WTC11 (cell line): ENCODE measurements at regions not wholly inside any gene's neighbourhood (a gene's known extent, or its start where the extent isn't known, plus 50 kb on each side); places are given as distances from the start of the nearest gene placed in this dataset.

ENCODE experiments used
- ATAC-seq: fragments of 200-7000 bp; cut with Tn5 transposase; 2 replicates; pipeline ENCODE4 v1.10.0; 2021; ENCODE audit warnings: mild to moderate bottlenecking, moderate library complexity
- CTCF ChIA-PET: fragments of 300-600 bp; sonication (Branson Sonifier 250); formaldehyde crosslinking; loops from one replicate; lab custom pipeline; 2021; ENCODE audit warnings: antibody characterized with exemption; lab: Charles Lee
- POLR2A ChIA-PET: fragments of 350-600 bp; sonication (Branson Sonifier 250); formaldehyde crosslinking; loops from one replicate; lab custom pipeline; 2021; ENCODE audit warnings: antibody characterized with exemption; lab: Charles Lee
- DNase-seq: peaks from one replicate; pipeline ENCODE4 v3.0.0; 2021; ENCODE audit warnings: low spot score
- H3K27ac Mint-ChIP-seq: 2 replicates; pipeline ENCODE4 v1.8.0; 2021; ENCODE audit warnings: mixed read lengths
- H3K27me3 Mint-ChIP-seq: 2 replicates; pipeline ENCODE4 v1.8.0; 2021; ENCODE audit warnings: low read depth, mild to moderate bottlenecking, moderate library complexity, mixed read lengths
- H3K36me3 Mint-ChIP-seq: 2 replicates; pipeline ENCODE4 v1.8.0; 2021; ENCODE audit warnings: mixed read lengths
- H3K4me1 Mint-ChIP-seq: 2 replicates; pipeline ENCODE4 v1.8.0; 2022; ENCODE audit warnings: mixed read lengths
- H3K4me3 Mint-ChIP-seq: 2 replicates; pipeline ENCODE4 v1.8.0; 2021; ENCODE audit warnings: mild to moderate bottlenecking, moderate library complexity, mixed read lengths
- H3K9me3 Mint-ChIP-seq: 2 replicates; pipeline ENCODE4 v1.8.0; 2021; ENCODE audit warnings: mixed read lengths
- ATF1 ChIP-seq: sonication (generic); formaldehyde crosslinking; IDR thresholded peaks from 2 replicates; pipeline ENCODE4 v1.8.1; 2023; ENCODE audit warnings: mild to moderate bottlenecking, moderate library complexity, missing genetic modification reagents
- CREB1 ChIP-seq: sonication (generic); formaldehyde crosslinking; IDR thresholded peaks from 2 replicates; pipeline ENCODE4 v1.8.0; 2023; ENCODE audit warnings: mild to moderate bottlenecking, missing genetic modification reagents
- FOXJ3 ChIP-seq: sonication (generic); formaldehyde crosslinking; IDR thresholded peaks from 2 replicates; pipeline ENCODE4 v1.9.0; 2021; ENCODE audit warnings: missing genetic modification reagents, mild to moderate bottlenecking, borderline replicate concordance
- GABPB1 ChIP-seq: sonication (generic); formaldehyde crosslinking; IDR thresholded peaks from 2 replicates; pipeline ENCODE4 v1.8.1; 2023; ENCODE audit warnings: mild to moderate bottlenecking, missing genetic modification reagents
- HMGA2 ChIP-seq: fragments of 250-450 bp; sonication (Bioruptor Pico); IDR thresholded peaks from 2 replicates; pipeline ENCODE4 v1.4.0; 2021; ENCODE audit warnings: mild to moderate bottlenecking, moderate library complexity
- IRF2 ChIP-seq: sonication (generic); formaldehyde crosslinking; IDR thresholded peaks from 2 replicates; pipeline ENCODE4 v1.8.0; 2022; ENCODE audit warnings: low read depth, missing genetic modification reagents, borderline replicate concordance
- JAZF1 ChIP-seq: fragments of 250-450 bp; sonication (Bioruptor Pico); IDR thresholded peaks from 2 replicates; pipeline ENCODE4 v1.9.0; 2021; ENCODE audit warnings: moderate library complexity, mild to moderate bottlenecking, inconsistent platforms
- KAT7 ChIP-seq: sonication (generic); formaldehyde crosslinking; IDR thresholded peaks from 2 replicates; pipeline ENCODE4 v1.8.1; 2023; ENCODE audit warnings: missing genetic modification reagents, mild to moderate bottlenecking, borderline replicate concordance
- NR1H2 ChIP-seq: sonication (generic); formaldehyde crosslinking; IDR thresholded peaks from 2 replicates; pipeline ENCODE4 v1.9.0; 2021; ENCODE audit warnings: mild to moderate bottlenecking, moderate library complexity, missing genetic modification reagents
- OVOL2 ChIP-seq: fragments of 250-450 bp; sonication (Bioruptor Pico); IDR thresholded peaks from 2 replicates; pipeline ENCODE4 v1.9.0; 2021; ENCODE audit warnings: mild to moderate bottlenecking, borderline replicate concordance
- SOX15 ChIP-seq: fragments of 250-450 bp; sonication (Bioruptor Pico); IDR thresholded peaks from 2 replicates; pipeline ENCODE4 v1.9.0; 2021; ENCODE audit warnings: mild to moderate bottlenecking
- ZBTB43 ChIP-seq: sonication (generic); formaldehyde crosslinking; IDR thresholded peaks from 2 replicates; pipeline ENCODE4 v1.8.1; 2023; ENCODE audit warnings: mild to moderate bottlenecking, missing genetic modification reagents
- ZNF138 ChIP-seq: sonication (generic); formaldehyde crosslinking; conservative IDR thresholded peaks from 2 replicates; pipeline ENCODE4 v1.8.1; 2022; ENCODE audit warnings: mild to moderate bottlenecking, moderate library complexity, missing genetic modification reagents
- TF ChIP-seq, protein P1 (sequence below): sonication (generic); formaldehyde crosslinking; IDR thresholded peaks from 2 replicates; pipeline ENCODE4 v1.8.0; 2022; ENCODE audit warnings: mild to moderate bottlenecking, missing genetic modification reagents
- TF ChIP-seq, protein P2 (sequence below): sonication (generic); formaldehyde crosslinking; IDR thresholded peaks from 2 replicates; pipeline ENCODE4 v1.8.0; 2023; ENCODE audit warnings: missing genetic modification reagents
- TF ChIP-seq, protein P3 (sequence below): sonication (generic); formaldehyde crosslinking; IDR thresholded peaks from 2 replicates; pipeline ENCODE4 v1.8.0; 2022; ENCODE audit warnings: mild to moderate bottlenecking, missing genetic modification reagents
- TF ChIP-seq, protein P4 (sequence below): sonication (generic); formaldehyde crosslinking; IDR thresholded peaks from 2 replicates; pipeline ENCODE4 v1.8.1; 2022; ENCODE audit warnings: mild to moderate bottlenecking, moderate library complexity, missing genetic modification reagents
- TF ChIP-seq, protein P5 (sequence below): sonication (generic); formaldehyde crosslinking; IDR thresholded peaks from 2 replicates; pipeline ENCODE4 v1.8.1; 2022; ENCODE audit warnings: low read depth, missing genetic modification reagents, borderline replicate concordance

DNA sequence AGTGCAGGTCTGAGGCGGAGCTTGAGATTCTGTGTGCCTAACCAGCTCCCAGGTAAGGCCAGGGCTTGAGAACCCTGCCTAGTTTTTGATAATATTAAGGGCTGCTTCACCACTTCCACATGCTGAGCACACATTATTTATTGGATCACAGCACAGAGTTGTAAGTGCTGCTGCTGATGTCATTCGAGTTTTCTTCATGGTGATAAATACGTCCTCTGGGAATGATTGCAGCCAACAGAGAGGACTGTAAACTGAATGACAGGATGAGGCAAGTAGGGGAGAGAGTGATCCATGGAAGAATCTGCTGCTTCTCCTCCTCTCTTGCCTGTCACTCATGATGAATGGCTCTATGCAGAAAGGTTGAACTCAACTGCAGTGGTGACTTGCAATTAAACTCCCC, 77.9 kb upstream of the VPS13A start:
- Mint-ChIP-seq H3K27me3 (no peaks in the 10 kb centered on the region; the same call in 1 of the 2 replicates), H3K4me1 (peaks cover 16% of the 10 kb centered on the region), H3K4me3 (no peak overlapping the region), H3K36me3 (peaks cover 2% of the 10 kb centered on the region; the same call in 1 of the 2 replicates), H3K27ac (no peak overlapping the region), H3K9me3 (peaks cover 7% of the 10 kb centered on the region)
- ATAC-seq (no peak), DNase-seq (no peak)
- POLR2A ChIA-PET = no interaction called here
- TF ChIP-seq SOX15 (CRISPR knock-in tag) (no peak), NR1H2 (no peak), OVOL2 (CRISPR knock-in tag) (no peak), KAT7 (no peak), FOXJ3 (no peak), ATF1 (CRISPR knock-in tag) (no peak)
- TF ChIP-seq, protein P1, sequence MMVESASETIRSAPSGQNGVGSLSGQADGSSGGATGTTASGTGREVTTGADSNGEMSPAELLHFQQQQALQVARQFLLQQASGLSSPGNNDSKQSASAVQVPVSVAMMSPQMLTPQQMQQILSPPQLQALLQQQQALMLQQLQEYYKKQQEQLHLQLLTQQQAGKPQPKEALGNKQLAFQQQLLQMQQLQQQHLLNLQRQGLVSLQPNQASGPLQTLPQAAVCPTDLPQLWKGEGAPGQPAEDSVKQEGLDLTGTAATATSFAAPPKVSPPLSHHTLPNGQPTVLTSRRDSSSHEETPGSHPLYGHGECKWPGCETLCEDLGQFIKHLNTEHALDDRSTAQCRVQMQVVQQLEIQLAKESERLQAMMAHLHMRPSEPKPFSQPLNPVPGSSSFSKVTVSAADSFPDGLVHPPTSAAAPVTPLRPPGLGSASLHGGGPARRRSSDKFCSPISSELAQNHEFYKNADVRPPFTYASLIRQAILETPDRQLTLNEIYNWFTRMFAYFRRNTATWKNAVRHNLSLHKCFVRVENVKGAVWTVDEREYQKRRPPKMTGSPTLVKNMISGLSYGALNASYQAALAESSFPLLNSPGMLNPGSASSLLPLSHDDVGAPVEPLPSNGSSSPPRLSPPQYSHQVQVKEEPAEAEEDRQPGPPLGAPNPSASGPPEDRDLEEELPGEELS = no peak
- CTCF ChIA-PET = no interaction called here

- H3K4me3 Mint-ChIP-seq = no peak overlapping the region
- ChIA-PET CTCF (no interaction called here), POLR2A (no interaction called here)
- peaks cover 12% of the 10 kb centered on the region for H3K36me3 Mint-ChIP-seq
- H3K27me3 Mint-ChIP-seq = 0 out of 2 replicates have a peak, but pooled peaks cover 3% of the 10 kb centered on the region
- H3K27ac Mint-ChIP-seq = no peak overlapping the region
- H3K9me3 Mint-ChIP-seq = peaks cover 33% of the 10 kb centered on the region
- ATAC-seq (no peak), DNase-seq (no peak)
- TF ChIP-seq CREB1 (CRISPR knock-in tag) (no peak), ZNF138 (CRISPR knock-in tag) (no peak), GABPB1 (CRISPR knock-in tag) (no peak), ZBTB43 (no peak), SOX15 (CRISPR knock-in tag) (no peak), KAT7 (no peak), HMGA2 (CRISPR knock-in tag) (no peak), OVOL2 (CRISPR knock-in tag) (no peak), IRF2 (CRISPR knock-in tag) (no peak), JAZF1 (CRISPR knock-in tag) (no peak)
- TF ChIP-seq, protein P2, sequence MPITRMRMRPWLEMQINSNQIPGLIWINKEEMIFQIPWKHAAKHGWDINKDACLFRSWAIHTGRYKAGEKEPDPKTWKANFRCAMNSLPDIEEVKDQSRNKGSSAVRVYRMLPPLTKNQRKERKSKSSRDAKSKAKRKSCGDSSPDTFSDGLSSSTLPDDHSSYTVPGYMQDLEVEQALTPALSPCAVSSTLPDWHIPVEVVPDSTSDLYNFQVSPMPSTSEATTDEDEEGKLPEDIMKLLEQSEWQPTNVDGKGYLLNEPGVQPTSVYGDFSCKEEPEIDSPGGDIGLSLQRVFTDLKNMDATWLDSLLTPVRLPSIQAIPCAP (CRISPR knock-in tag) = no peak
- TF ChIP-seq, protein P3, sequence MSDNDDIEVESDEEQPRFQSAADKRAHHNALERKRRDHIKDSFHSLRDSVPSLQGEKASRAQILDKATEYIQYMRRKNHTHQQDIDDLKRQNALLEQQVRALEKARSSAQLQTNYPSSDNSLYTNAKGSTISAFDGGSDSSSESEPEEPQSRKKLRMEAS (CRISPR knock-in tag) = no peak
- TF ChIP-seq, protein P4, sequence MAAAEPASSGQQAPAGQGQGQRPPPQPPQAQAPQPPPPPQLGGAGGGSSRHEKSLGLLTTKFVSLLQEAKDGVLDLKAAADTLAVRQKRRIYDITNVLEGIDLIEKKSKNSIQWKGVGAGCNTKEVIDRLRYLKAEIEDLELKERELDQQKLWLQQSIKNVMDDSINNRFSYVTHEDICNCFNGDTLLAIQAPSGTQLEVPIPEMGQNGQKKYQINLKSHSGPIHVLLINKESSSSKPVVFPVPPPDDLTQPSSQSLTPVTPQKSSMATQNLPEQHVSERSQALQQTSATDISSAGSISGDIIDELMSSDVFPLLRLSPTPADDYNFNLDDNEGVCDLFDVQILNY (CRISPR knock-in tag) = no peak
- TF ChIP-seq, protein P5, sequence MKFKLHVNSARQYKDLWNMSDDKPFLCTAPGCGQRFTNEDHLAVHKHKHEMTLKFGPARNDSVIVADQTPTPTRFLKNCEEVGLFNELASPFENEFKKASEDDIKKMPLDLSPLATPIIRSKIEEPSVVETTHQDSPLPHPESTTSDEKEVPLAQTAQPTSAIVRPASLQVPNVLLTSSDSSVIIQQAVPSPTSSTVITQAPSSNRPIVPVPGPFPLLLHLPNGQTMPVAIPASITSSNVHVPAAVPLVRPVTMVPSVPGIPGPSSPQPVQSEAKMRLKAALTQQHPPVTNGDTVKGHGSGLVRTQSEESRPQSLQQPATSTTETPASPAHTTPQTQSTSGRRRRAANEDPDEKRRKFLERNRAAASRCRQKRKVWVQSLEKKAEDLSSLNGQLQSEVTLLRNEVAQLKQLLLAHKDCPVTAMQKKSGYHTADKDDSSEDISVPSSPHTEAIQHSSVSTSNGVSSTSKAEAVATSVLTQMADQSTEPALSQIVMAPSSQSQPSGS (CRISPR knock-in tag) = no peak
- H3K4me1 Mint-ChIP-seq = peaks cover 4% of the 10 kb centered on the region; the same call in 1 of the 2 replicates
Observed at GRCh38 chr9:77111408-77111807, 65.9 kb upstream of the VPS13A start.
